ENCODE measurements at regions not wholly inside any gene's neighbourhood (a gene's known extent, or its start where the extent isn't known, plus 50 kb on each side); places are given as distances from the start of the nearest gene placed in this dataset.

DNA sequence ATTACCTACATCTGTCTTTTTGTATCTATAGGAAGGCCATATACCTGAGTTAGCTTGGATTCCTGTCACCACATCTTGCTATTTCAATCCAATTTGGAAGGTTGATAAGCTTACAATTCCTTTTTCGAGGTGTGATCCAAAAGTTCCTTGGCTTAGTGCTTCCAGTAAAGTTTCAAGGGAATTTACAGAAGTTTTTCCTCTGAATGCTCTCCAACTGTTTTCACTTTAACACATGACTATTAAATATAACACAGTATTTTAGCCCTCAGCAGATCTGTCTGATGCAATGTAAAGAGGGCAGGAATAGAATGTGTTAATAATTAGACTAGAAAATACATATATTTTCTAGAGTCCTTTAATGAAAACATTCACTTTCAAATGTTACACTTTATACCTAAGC, 171.4 kb downstream of the DKK1 start:
- H4K20me1 ChIP-seq (replicated peaks; ENCODE audit: control insufficient read depth, extremely low read depth, insufficient read depth, low read length) = no peaks in the 10 kb centered on the region
- no peaks in the 10 kb centered on the region for H3K27me3 ChIP-seq (ENCODE audit: control insufficient read depth in 2 of 2, insufficient read depth in 2 of 2, low read length in 2 of 2)
- no TSS peak for BruUV-seq (replicated peaks)
- dilution Hi-C loops (cut with MboI; ENCODE audit: extremely low pct_ligation_motif_present, low sequenced_read_pairs) = no loop called here
- intact Hi-C loops (cut with micrococcal nuclease) = loop anchor here (5.0 kb wide), 1 partner anchor 98 kb away; no protein-coding TSS in a partner anchor
- ChIA-PET POLR2A (interaction anchor here (4.0 kb wide), 1 partner anchor 171 kb away, joined by 21 read pairs; the partner anchor contains the start of gene DKK1), CTCF (interaction anchor here (11.1 kb wide), 1 partner anchor 172 kb away, joined by 630 read pairs; the partner anchor contains the start of gene DKK1)
- H3K36me3 ChIP-seq (ENCODE audit: control insufficient read depth in 2 of 2, extremely low read depth in 1 of 2, insufficient read depth in 2 of 2, low read length in 2 of 2) = no peaks in the 10 kb centered on the region
- H3K79me2 ChIP-seq (ENCODE audit: control insufficient read depth, insufficient read depth, low read length) = no peaks in the 10 kb centered on the region
- FAIRE-seq = no peak
- H3K4me2 ChIP-seq (ENCODE audit: insufficient read depth, low read length) = no peak overlapping the region
- H3K4me1 ChIP-seq (ENCODE audit: control insufficient read depth, extremely low read depth, insufficient read depth, low read length) = peaks cover 25% of the 10 kb centered on the region
- H3K9ac ChIP-seq (replicated peaks; ENCODE audit: extremely low read depth, insufficient read depth, low read length) = no peak overlapping the region
- H3K4me3 ChIP-seq (replicated peaks in 1 of 3; ENCODE audit: insufficient read depth in 1 of 3, low read depth in 1 of 3, low read length in 3 of 3) = no peak overlapping the region
- no peak overlapping the region for H2AFZ ChIP-seq (ENCODE audit: low read depth, low read length)
- H3K27ac ChIP-seq (ENCODE audit: insufficient read depth, low read depth, low read length) = no peak overlapping the region
- no peak for DNase-seq (ENCODE audit: low read depth, low spot score)
- no peaks in the 10 kb centered on the region for H3K9me3 ChIP-seq (replicated peaks; ENCODE audit: control insufficient read depth, insufficient read depth, low read length)
- no peaks in the 10 kb centered on the region for H3K9me1 ChIP-seq (replicated peaks; ENCODE audit: control insufficient read depth, extremely low read depth, insufficient read depth, low read length)
- TF ChIP-seq, protein P1, sequence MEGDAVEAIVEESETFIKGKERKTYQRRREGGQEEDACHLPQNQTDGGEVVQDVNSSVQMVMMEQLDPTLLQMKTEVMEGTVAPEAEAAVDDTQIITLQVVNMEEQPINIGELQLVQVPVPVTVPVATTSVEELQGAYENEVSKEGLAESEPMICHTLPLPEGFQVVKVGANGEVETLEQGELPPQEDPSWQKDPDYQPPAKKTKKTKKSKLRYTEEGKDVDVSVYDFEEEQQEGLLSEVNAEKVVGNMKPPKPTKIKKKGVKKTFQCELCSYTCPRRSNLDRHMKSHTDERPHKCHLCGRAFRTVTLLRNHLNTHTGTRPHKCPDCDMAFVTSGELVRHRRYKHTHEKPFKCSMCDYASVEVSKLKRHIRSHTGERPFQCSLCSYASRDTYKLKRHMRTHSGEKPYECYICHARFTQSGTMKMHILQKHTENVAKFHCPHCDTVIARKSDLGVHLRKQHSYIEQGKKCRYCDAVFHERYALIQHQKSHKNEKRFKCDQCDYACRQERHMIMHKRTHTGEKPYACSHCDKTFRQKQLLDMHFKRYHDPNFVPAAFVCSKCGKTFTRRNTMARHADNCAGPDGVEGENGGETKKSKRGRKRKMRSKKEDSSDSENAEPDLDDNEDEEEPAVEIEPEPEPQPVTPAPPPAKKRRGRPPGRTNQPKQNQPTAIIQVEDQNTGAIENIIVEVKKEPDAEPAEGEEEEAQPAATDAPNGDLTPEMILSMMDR (IDR thresholded peaks at IDR 0.05; ENCODE audit: extremely low read depth in 1 of 2, insufficient read depth in 1 of 2, low read depth in 1 of 2, low read length in 2 of 2) = no peak
- TF ChIP-seq, protein P2, sequence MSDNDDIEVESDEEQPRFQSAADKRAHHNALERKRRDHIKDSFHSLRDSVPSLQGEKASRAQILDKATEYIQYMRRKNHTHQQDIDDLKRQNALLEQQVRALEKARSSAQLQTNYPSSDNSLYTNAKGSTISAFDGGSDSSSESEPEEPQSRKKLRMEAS (IDR thresholded peaks at IDR 0.05; ENCODE audit: insufficient read depth, insufficient read length) = no peak
- no peak for TF ChIP-seq MYC (IDR thresholded peaks at IDR 0.05; ENCODE audit: low read depth, low read length)
- TF ChIP-seq FOS (IDR thresholded peaks at IDR 0.05; ENCODE audit: borderline replicate concordance, insufficient read depth, low read length) = no peak
- TF ChIP-seq EZH2 (IDR thresholded peaks at IDR 0.05; ENCODE audit: borderline replicate concordance, low read depth, low read length, severe bottlenecking) = no peak
- no peak for TF ChIP-seq JUN (IDR thresholded peaks at IDR 0.05; ENCODE audit: borderline replicate concordance, insufficient read depth, insufficient read length, low read depth)
- TF ChIP-seq POLR2A (IDR thresholded peaks at IDR 0.05; ENCODE audit: low read depth, low read length) = no peak
- no peak for TF ChIP-seq POLR2AphosphoS5 (IDR thresholded peaks at IDR 0.05; ENCODE audit: insufficient read depth, low read depth, low read length)
- no peak for TF ChIP-seq GATA2 (IDR thresholded peaks at IDR 0.05; ENCODE audit: insufficient read depth, insufficient read length, low read depth, low read length)
